ENCODE measurements at regions not wholly inside any gene's neighbourhood (a gene's known extent, or its start where the extent isn't known, plus 50 kb on each side); places are given as distances from the start of the nearest gene placed in this dataset.

DNA sequence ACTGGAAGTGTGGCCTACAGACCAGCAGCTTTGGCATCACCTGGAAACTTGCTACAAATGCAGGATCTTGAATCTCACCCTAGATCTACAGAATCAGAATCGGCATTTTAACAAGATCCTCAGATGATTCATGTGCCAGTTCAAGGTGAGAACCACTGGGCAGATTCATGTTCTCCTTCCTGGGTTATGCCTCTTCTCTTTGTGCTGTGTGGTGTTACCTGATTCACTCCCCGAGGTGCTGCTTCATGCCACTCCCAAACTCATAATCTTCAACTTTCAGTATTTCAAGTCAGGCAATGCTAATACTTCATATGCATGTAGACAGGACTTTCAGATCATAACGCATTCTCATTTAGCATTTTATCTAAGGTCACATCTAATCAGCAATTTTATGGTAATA, 427.7 kb downstream of the FOXO1 start:
- H3K27ac ChIP-seq, result no peak overlapping the region
- H3K4me1 ChIP-seq, result no peaks in the 10 kb centered on the region
- no peaks in the 10 kb centered on the region for H3K9me3 ChIP-seq
- H3K4me3 ChIP-seq, result no peak overlapping the region
- DNase-seq, result no peak
- TF ChIP-seq, protein P1, sequence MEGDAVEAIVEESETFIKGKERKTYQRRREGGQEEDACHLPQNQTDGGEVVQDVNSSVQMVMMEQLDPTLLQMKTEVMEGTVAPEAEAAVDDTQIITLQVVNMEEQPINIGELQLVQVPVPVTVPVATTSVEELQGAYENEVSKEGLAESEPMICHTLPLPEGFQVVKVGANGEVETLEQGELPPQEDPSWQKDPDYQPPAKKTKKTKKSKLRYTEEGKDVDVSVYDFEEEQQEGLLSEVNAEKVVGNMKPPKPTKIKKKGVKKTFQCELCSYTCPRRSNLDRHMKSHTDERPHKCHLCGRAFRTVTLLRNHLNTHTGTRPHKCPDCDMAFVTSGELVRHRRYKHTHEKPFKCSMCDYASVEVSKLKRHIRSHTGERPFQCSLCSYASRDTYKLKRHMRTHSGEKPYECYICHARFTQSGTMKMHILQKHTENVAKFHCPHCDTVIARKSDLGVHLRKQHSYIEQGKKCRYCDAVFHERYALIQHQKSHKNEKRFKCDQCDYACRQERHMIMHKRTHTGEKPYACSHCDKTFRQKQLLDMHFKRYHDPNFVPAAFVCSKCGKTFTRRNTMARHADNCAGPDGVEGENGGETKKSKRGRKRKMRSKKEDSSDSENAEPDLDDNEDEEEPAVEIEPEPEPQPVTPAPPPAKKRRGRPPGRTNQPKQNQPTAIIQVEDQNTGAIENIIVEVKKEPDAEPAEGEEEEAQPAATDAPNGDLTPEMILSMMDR (IDR thresholded peaks at IDR 0.05), result no peak
- TF ChIP-seq POLR2A (IDR thresholded peaks at IDR 0.05), result no peak
- WGBS, 2 donors, result 98% methylated on average over 3 of the region's 3 CpGs
- H3K36me3 ChIP-seq (ENCODE audit: low read depth, missing control alignments), result no peaks in the 10 kb centered on the region
- intact Hi-C loops (cut with DNase I; ENCODE audit: low total_unique reads), result loop anchor here (10.0 kb wide), 1 partner anchor 426 kb away; the partner anchor contains the start of gene FOXO1
- no peaks in the 10 kb centered on the region for H3K27me3 ChIP-seq

DNA sequence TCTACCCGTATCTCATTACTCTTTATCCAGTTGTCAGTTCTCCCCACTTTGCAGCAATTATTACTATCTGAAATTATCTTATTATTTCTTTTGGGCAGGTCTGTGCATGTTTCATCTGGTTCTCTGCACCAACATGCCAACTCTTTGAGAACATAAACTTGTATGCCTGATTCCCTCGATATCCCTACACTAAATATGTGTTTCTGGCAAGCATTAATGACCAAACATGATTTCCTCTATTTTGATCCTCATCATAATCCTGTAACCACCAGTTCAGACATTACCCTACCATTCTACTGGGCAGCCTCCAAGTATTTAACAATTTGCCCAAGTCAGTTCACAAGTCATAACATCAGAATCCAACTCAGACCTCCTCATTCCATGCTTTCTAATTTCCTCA, 426.1 kb downstream of the FOXO1 start:
- TF ChIP-seq POLR2A (IDR thresholded peaks at IDR 0.05), result no peak
- TF ChIP-seq, protein P1 (IDR thresholded peaks at IDR 0.05), result no peak
- DNase-seq, result no peak
- H3K36me3 ChIP-seq (ENCODE audit: low read depth, missing control alignments), result no peaks in the 10 kb centered on the region
- H3K9me3 ChIP-seq, result no peaks in the 10 kb centered on the region
- no peaks in the 10 kb centered on the region for H3K27me3 ChIP-seq
- intact Hi-C loops (cut with DNase I; ENCODE audit: low total_unique reads), result no loop called here
- WGBS, 2 donors, result 95 to 96% methylated on average over 2 of the region's 2 CpGs
- no peak overlapping the region for H3K4me3 ChIP-seq
- no peak overlapping the region for H3K27ac ChIP-seq
- no peaks in the 10 kb centered on the region for H3K4me1 ChIP-seq

DNA sequence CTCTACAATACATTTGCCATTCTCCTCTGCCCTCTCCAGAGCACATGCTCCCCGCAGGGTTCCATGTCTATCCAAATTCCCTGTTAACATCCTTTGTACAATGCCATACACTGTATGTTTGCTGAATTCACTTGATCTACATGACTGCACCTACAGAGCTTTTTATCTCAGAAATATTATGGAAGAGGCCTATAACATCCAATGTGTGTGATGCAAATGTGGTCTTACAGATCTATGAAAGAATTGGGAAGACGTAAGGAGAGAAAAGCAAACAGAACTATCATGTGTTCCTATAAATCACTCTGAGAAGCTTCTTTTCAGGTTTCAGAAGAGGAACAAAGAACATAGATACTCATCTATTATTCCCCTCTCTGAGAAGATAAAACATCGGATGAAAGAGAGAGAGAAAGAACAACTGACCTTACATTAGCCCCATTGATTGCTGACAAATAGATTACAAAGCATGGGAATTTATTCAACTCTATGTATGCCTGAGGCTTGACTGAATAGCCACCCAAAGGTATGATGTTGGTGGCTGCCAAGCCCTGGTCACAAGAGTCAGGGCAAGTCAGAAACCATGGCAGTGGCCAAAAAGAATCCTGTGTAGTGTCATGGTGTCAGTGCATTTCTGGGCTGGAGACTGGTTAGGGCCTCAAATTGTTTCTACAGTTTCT, 425.2 kb downstream of the FOXO1 start:
- no peaks in the 10 kb centered on the region for H3K4me1 ChIP-seq
- H3K27me3 ChIP-seq, result no peaks in the 10 kb centered on the region
- WGBS, 2 donors, result 88 to 93% methylated on average over 3 of the region's 3 CpGs
- no peak overlapping the region for H3K4me3 ChIP-seq
- no peaks in the 10 kb centered on the region for H3K9me3 ChIP-seq
- no peak for DNase-seq
- H3K27ac ChIP-seq, result no peak overlapping the region
- intact Hi-C loops (cut with DNase I; ENCODE audit: low total_unique reads), result no loop called here
- TF ChIP-seq POLR2A (IDR thresholded peaks at IDR 0.05), result no peak
- TF ChIP-seq, protein P1 (IDR thresholded peaks at IDR 0.05), result no peak
- no peaks in the 10 kb centered on the region for H3K36me3 ChIP-seq (ENCODE audit: low read depth, missing control alignments)

DNA sequence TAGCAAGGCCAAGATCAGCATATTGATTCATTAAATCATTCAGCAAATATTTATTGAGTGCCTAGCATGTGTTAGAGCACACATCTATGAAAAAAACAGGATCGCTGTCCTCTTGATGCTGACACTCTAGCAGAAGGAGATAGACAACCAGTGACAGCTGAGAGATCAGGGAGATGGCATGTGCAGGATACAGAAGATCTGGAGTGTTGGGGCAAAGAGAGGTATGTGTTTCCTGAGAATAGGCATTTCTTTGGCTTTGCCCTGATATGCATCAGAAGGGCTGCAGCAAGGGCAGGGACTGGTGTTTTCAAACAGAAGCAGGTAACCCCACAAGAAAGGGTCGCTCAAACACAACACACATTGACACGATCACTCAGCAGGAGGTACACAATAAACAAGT, 423.4 kb downstream of the FOXO1 start:
- no peak overlapping the region for H3K27ac ChIP-seq
- intact Hi-C loops (cut with DNase I; ENCODE audit: low total_unique reads), result no loop called here

More for the DNA sequence above, 423.4 kb downstream of the FOXO1 start:
- Histone ChIP-seq H3K4me1 (no peaks in the 10 kb centered on the region), H3K36me3 (ENCODE audit: low read depth, missing control alignments) (no peaks in the 10 kb centered on the region), H3K4me3 (no peak overlapping the region), H3K9me3 (no peaks in the 10 kb centered on the region), H3K27me3 (no peaks in the 10 kb centered on the region)
- WGBS, 2 donors, result 95 to 97% methylated on average over 3 of the region's 3 CpGs
- TF ChIP-seq, protein P1 (IDR thresholded peaks at IDR 0.05), result no peak
- TF ChIP-seq POLR2A (IDR thresholded peaks at IDR 0.05), result no peak
- no peak for DNase-seq
